ENCODE measurements at regions not wholly inside any gene's neighbourhood (a gene's known extent, or its start where the extent isn't known, plus 50 kb on each side); places are given as distances from the start of the nearest gene placed in this dataset.
"Not testable (repeated sequence)": the region's sequence is repeated elsewhere in the genome, so short reads cannot be mapped to it uniquely, and the experiment has no call there.

DNA sequence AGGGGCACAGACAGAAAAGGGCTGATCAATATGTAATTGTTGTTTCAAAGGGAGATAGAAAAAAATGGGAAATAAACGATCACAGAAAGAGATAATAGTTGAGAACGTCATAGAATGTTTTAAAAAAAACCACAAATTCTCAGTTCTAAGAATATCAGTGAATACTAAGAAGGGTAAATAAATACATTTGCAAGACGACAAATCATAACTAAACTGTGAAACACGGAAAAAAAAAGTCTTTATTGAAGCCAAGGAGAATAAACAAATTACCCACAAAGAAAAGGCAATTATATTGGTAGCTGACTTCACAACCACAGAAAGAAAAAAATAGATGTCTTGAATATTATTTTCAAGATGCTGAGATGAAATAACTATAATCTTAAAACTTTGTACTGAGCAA is 305.2 kb upstream of the STEAP1 start:
- no peak overlapping the region for H3K56ac ChIP-seq (ENCODE audit: extremely low read depth, insufficient read depth, low read length)
- H3K79me1 ChIP-seq (ENCODE audit: low read depth in 1 of 2, low read length in 2 of 2), result no peaks in the 10 kb centered on the region
- no peak overlapping the region for H3K4me2 ChIP-seq (ENCODE audit: low read depth, low read length)
- no peak overlapping the region for H2BK120ac ChIP-seq (ENCODE audit: low read depth, low read length)
- no peak for ATAC-seq (ENCODE audit: low read depth)
- in situ Hi-C loops (cut with MboI; ENCODE audit: low sequenced_read_pairs), result no loop called here
- no peak overlapping the region for H3K4ac ChIP-seq (ENCODE audit: low read depth, low read length)
- no peak overlapping the region for H4K91ac ChIP-seq (ENCODE audit: insufficient read depth, low read depth, low read length)
- H3K4me1 ChIP-seq (ENCODE audit: control insufficient read depth, insufficient read depth, low read length), result no peaks in the 10 kb centered on the region
- H3K23ac ChIP-seq (ENCODE audit: low read depth, low read length), result no peak overlapping the region
- intact Hi-C loops (cut with micrococcal nuclease), result no loop called here
- no peak overlapping the region for H2AK9ac ChIP-seq (replicated peaks; ENCODE audit: low read depth, low read length, poor library complexity)
- H3K27me3 ChIP-seq (ENCODE audit: control insufficient read depth, insufficient read depth, low read length), result no peaks in the 10 kb centered on the region
- no peaks in the 10 kb centered on the region for H4K20me1 ChIP-seq (ENCODE audit: insufficient read depth, low read length)
- no peak overlapping the region for H2BK5ac ChIP-seq (ENCODE audit: low read depth, low read length, poor library complexity, severe bottlenecking)
- H3K27ac ChIP-seq (ENCODE audit: insufficient read depth, low read length), result no peak overlapping the region
- no peak overlapping the region for H3K4me3 ChIP-seq (ENCODE audit: insufficient read depth, low read depth, low read length)
- DNase-seq, result no peak
- no peak overlapping the region for H2BK15ac ChIP-seq (ENCODE audit: low read depth, low read length)
- no peak overlapping the region for H3K18ac ChIP-seq (ENCODE audit: low read depth, low read length)
- no CpG with 5 or more reads among the region's 4 CpGs for WGBS, 2 experiments (ENCODE audit: extremely low coverage in 2 of 2, insufficient read length in 1 of 2)
- no peak overlapping the region for H2BK20ac ChIP-seq (ENCODE audit: low read depth, low read length)
- BruUV-seq (replicated peaks), result no TSS peak
- no peaks in the 10 kb centered on the region for H3K9me3 ChIP-seq (ENCODE audit: control insufficient read depth, insufficient read depth, low read length)
- no peak for TF ChIP-seq CEBPB (IDR thresholded peaks at IDR 0.05; ENCODE audit: low read depth, low read length)
- TF ChIP-seq RFX5 (IDR thresholded peaks at IDR 0.05; ENCODE audit: low read depth, low read length), result no peak
- TF ChIP-seq, protein P1, sequence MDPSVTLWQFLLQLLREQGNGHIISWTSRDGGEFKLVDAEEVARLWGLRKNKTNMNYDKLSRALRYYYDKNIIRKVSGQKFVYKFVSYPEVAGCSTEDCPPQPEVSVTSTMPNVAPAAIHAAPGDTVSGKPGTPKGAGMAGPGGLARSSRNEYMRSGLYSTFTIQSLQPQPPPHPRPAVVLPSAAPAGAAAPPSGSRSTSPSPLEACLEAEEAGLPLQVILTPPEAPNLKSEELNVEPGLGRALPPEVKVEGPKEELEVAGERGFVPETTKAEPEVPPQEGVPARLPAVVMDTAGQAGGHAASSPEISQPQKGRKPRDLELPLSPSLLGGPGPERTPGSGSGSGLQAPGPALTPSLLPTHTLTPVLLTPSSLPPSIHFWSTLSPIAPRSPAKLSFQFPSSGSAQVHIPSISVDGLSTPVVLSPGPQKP (IDR thresholded peaks at IDR 0.05; ENCODE audit: borderline replicate concordance, low read depth, low read length), result no peak
- TF ChIP-seq RAD21 (IDR thresholded peaks at IDR 0.05; ENCODE audit: low read length), result no peak
- no peak for TF ChIP-seq CHD1 (IDR thresholded peaks at IDR 0.05; ENCODE audit: low read depth, low read length)
- no peak for TF ChIP-seq USF2 (IDR thresholded peaks at IDR 0.05; ENCODE audit: low read depth, low read length)
- H4K8ac ChIP-seq (ENCODE audit: low read depth in 2 of 2, low read length in 2 of 2), result no peak overlapping the region
- no peak overlapping the region for H2AK5ac ChIP-seq (ENCODE audit: low read depth, low read length)
- H3K9ac ChIP-seq (ENCODE audit: low read depth, low read length), result no peak overlapping the region
- dilution Hi-C loops (cut with HindIII; ENCODE audit: low sequenced_read_pairs, unreplicated experiment), result no loop called here
- H3K9me1 ChIP-seq (ENCODE audit: insufficient read depth, low read length), result no peaks in the 10 kb centered on the region
- ChIA-PET CTCF (no interaction called here), POLR2A (ENCODE audit: unreplicated experiment) (no interaction called here)
- no peak overlapping the region for H4K5ac ChIP-seq (ENCODE audit: low read depth, low read length)
- no peak overlapping the region for H2AFZ ChIP-seq (replicated peaks; ENCODE audit: low read length, poor library complexity)
- no peak overlapping the region for H3K14ac ChIP-seq (replicated peaks; ENCODE audit: low read depth, low read length)
- H3K36me3 ChIP-seq (ENCODE audit: control insufficient read depth, insufficient read depth, low read length), result no peaks in the 10 kb centered on the region

DNA sequence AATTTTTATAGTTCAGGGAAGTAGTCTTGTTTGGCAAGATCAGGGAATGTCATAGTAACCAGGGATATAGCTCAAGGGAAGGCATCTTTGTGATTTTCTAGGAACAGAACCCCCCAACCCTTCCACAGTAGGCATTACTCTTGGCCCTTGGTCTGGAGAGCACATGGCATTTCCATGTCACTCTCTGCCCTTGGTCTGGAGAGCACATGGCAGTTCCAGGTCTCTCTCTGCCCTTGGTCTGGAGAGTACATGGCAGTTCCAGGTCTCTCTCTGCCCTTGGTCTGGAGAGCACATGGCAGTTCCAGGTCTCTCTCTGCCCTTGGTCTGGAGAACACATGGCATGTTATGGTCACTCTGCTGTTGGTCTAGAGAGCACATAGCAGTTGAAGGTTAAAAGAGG is 297.2 kb upstream of the STEAP1 start:
- H4K91ac ChIP-seq (ENCODE audit: insufficient read depth, low read depth, low read length); H3K14ac ChIP-seq (replicated peaks; ENCODE audit: low read depth, low read length); H4K5ac ChIP-seq (ENCODE audit: low read depth, low read length); in situ Hi-C loops (cut with MboI; ENCODE audit: low sequenced_read_pairs); BruUV-seq (replicated peaks); H3K79me1 ChIP-seq (ENCODE audit: low read depth in 1 of 2, low read length in 2 of 2); H2BK15ac ChIP-seq (ENCODE audit: low read depth, low read length); H2AK9ac ChIP-seq (replicated peaks; ENCODE audit: low read depth, low read length, poor library complexity); H2BK120ac ChIP-seq (ENCODE audit: low read depth, low read length); H3K27me3 ChIP-seq (ENCODE audit: control insufficient read depth, insufficient read depth, low read length); H3K9ac ChIP-seq (ENCODE audit: low read depth, low read length); H2AK5ac ChIP-seq (ENCODE audit: low read depth, low read length); H2BK20ac ChIP-seq (ENCODE audit: low read depth, low read length); intact Hi-C loops (cut with micrococcal nuclease); H3K4me3 ChIP-seq (ENCODE audit: insufficient read depth, low read depth, low read length); H4K8ac ChIP-seq (ENCODE audit: low read depth in 2 of 2, low read length in 2 of 2); H4K20me1 ChIP-seq (ENCODE audit: insufficient read depth, low read length); dilution Hi-C loops (cut with HindIII; ENCODE audit: low sequenced_read_pairs, unreplicated experiment); H3K4me1 ChIP-seq (ENCODE audit: control insufficient read depth, insufficient read depth, low read length); DNase-seq; POLR2A ChIA-PET (ENCODE audit: unreplicated experiment); H2AFZ ChIP-seq (replicated peaks; ENCODE audit: low read length, poor library complexity); H3K4me2 ChIP-seq (ENCODE audit: low read depth, low read length); ATAC-seq (ENCODE audit: low read depth); H3K36me3 ChIP-seq (ENCODE audit: control insufficient read depth, insufficient read depth, low read length); H3K18ac ChIP-seq (ENCODE audit: low read depth, low read length); H3K56ac ChIP-seq (ENCODE audit: extremely low read depth, insufficient read depth, low read length); H3K23ac ChIP-seq (ENCODE audit: low read depth, low read length); H3K4ac ChIP-seq (ENCODE audit: low read depth, low read length); H3K27ac ChIP-seq (ENCODE audit: insufficient read depth, low read length); H2BK5ac ChIP-seq (ENCODE audit: low read depth, low read length, poor library complexity, severe bottlenecking); CTCF ChIA-PET; H3K9me1 ChIP-seq (ENCODE audit: insufficient read depth, low read length): not testable (repeated sequence)
- H3K9me3 ChIP-seq (ENCODE audit: control insufficient read depth, insufficient read depth, low read length), result peaks cover 12% of the 10 kb centered on the region

Data from IMR-90 (cell line).